ENCODE measurements at regions not wholly inside any gene's neighbourhood (a gene's known extent, or its start where the extent isn't known, plus 50 kb on each side); places are given as distances from the start of the nearest gene placed in this dataset.
A peak's percentile ranks its signal among the peaks of the same experiment; 100 is the strongest.

DNA sequence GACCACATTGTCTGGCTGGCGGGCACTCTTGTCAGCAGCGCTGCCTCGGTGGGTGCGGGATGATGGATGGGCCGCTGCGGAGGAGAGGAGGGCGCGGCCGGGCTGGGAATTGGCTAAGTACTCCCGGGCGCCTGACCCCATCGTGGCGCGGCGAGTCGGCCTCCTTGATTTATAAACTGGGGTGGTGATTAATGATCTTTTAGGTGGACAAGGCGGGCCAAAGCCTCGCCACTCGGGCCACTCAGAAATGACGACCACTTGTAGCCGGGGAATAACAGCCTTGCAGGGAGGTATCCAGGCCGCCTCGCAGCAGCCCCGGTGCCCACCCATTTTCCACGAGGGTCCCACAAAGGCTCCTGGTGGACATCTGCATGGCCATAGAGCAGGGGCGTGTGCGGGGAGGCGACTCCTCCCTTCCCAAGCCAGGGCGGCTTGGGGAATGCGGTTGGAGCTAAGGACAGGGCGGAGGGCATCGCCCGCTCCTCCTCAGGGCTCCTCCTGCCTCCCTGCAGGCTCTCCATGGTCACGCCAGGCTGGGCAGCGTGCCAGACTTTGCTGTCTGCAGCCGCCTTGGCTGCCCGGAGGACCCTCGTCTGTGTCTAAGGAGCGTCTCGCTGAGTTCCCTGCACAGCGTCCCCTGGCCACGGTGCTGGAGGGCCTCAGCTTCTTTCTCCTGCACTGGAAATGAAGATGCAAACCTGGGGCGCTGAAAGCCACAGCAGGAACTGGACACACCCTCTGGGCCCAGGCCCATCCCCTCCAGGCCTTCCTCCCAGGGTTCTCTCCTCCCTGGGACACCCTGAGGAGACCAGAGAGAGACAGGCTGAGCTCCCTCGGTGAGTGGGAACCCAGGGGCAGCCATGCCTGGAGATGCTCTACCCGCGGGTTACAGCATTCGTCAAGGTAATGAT lies 287.4 kb upstream of the IRX4 start:
- Histone ChIP-seq H3K56ac (replicated peaks; ENCODE audit: insufficient read length, low read depth, low read length) (no peak overlapping the region), H2BK20ac (ENCODE audit: low read length) (no peak overlapping the region), H2BK5ac (ENCODE audit: low read depth, low read length) (no peak overlapping the region), H2AFZ (ENCODE audit: low read length) (0 out of 2 replicates have a peak overlapping the region, but pooled peaks have one; percentile 52), H2AK5ac (ENCODE audit: low read depth, low read length) (no peak overlapping the region), H3K23ac (ENCODE audit: insufficient read length) (no peak overlapping the region), H3K4me2 (ENCODE audit: insufficient read depth in 1 of 2, low read depth in 2 of 2, low read length in 2 of 2) (no peak overlapping the region), H2BK12ac (ENCODE audit: low read depth, low read length) (no peak overlapping the region), H3K36me3 (ENCODE audit: control insufficient read depth in 2 of 4, insufficient read depth in 4 of 4, low read length in 3 of 4) (no peaks in the 10 kb centered on the region), H3K14ac (ENCODE audit: insufficient read length) (no peak overlapping the region), H3K18ac (ENCODE audit: extremely low read depth, low read length) (no peak overlapping the region), H3K9me3 (ENCODE audit: insufficient read depth in 2 of 2, low read depth in 1 of 2, low read length in 1 of 2) (no peaks in the 10 kb centered on the region), H3K27me3 (replicated peaks in 1 of 4; ENCODE audit: control insufficient read depth in 3 of 4, extremely low read depth in 1 of 4, insufficient read depth in 3 of 4, low read length in 3 of 4) (no peaks in the 10 kb centered on the region), H3K4me3 (ENCODE audit: extremely low read depth in 1 of 4, insufficient read depth in 2 of 4, low read depth in 3 of 4, low read length in 4 of 4) (no peak overlapping the region), H4K8ac (ENCODE audit: extremely low read depth, insufficient read depth, low read length) (no peak overlapping the region; the same call in 1 of the 2 replicates), H3K79me1 (ENCODE audit: low read depth, low read length) (no peaks in the 10 kb centered on the region), H3K27ac (ENCODE audit: low read depth, low read length) (no peak overlapping the region), H2BK15ac (ENCODE audit: low read length) (no peak overlapping the region), H4K91ac (replicated peaks; ENCODE audit: insufficient read length, low read length) (no peak overlapping the region), H3K23me2 (ENCODE audit: low read depth, low read length) (no peaks in the 10 kb centered on the region), H4K20me1 (replicated peaks in 1 of 2; ENCODE audit: control insufficient read depth in 1 of 2, insufficient read depth in 2 of 2, low read length in 2 of 2) (no peaks in the 10 kb centered on the region), H3K4ac (replicated peaks; ENCODE audit: insufficient read length, low read depth, low read length) (no peak overlapping the region), H4K5ac (ENCODE audit: insufficient read length, low read depth, low read length) (no peak overlapping the region), H2BK120ac (replicated peaks; ENCODE audit: low read depth, low read length) (no peak overlapping the region), H3K9ac (replicated peaks in 1 of 4; ENCODE audit: extremely low read depth in 1 of 4, low read depth in 3 of 4, low read length in 3 of 4) (no peak overlapping the region), H3K4me1 (replicated peaks in 1 of 4; ENCODE audit: control insufficient read depth in 3 of 4, insufficient read depth in 4 of 4, low read length in 3 of 4) (peaks cover 0 to 11% (median 2%) of the 10 kb centered on the region in 4 experiments; a peak in 5 of 7 replicates), H3K79me2 (ENCODE audit: control insufficient read depth in 1 of 2, insufficient read depth in 2 of 2, low read length in 2 of 2) (no peaks in the 10 kb centered on the region)
- 89% methylated on average over 47 of the region's 47 CpGs; no CpG with 5 or more reads in 1 of the 2 experiments for WGBS, 2 experiments (ENCODE audit: extremely low coverage in 1 of 2, insufficient coverage in 1 of 2, insufficient read length in 1 of 2, insufficient replicate concordance in 2 of 2, low coverage in 1 of 2, low lambda C conversion rate in 2 of 2, missing lambda C conversion rate in 1 of 2)
- ChIA-PET POLR2A (ENCODE audit: partially characterized antibody) (interaction anchor here (0.8 kb wide), 1 partner anchor 1024 kb away, joined by 3 read pairs; no protein-coding TSS in a partner anchor), CTCF (ENCODE audit: partially characterized antibody) (interaction anchor here (0.8 to 1.7 kb wide), 3 partner anchors 8 to 120 kb away, joined by 3 read pairs; no protein-coding TSS in a partner anchor)
- no peak for DNase-seq (ENCODE audit: low read depth in 1 of 2, low spot score in 2 of 2)
- no peak for FAIRE-seq
- TF ChIP-seq EP300 (IDR thresholded peaks at IDR 0.05; ENCODE audit: borderline replicate concordance in 1 of 2, low read depth in 2 of 2, low read length in 2 of 2): no peak
- TF ChIP-seq, protein P1, sequence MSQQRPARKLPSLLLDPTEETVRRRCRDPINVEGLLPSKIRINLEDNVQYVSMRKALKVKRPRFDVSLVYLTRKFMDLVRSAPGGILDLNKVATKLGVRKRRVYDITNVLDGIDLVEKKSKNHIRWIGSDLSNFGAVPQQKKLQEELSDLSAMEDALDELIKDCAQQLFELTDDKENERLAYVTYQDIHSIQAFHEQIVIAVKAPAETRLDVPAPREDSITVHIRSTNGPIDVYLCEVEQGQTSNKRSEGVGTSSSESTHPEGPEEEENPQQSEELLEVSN (IDR thresholded peaks at IDR 0.05): no peak
- TF ChIP-seq, protein P2, sequence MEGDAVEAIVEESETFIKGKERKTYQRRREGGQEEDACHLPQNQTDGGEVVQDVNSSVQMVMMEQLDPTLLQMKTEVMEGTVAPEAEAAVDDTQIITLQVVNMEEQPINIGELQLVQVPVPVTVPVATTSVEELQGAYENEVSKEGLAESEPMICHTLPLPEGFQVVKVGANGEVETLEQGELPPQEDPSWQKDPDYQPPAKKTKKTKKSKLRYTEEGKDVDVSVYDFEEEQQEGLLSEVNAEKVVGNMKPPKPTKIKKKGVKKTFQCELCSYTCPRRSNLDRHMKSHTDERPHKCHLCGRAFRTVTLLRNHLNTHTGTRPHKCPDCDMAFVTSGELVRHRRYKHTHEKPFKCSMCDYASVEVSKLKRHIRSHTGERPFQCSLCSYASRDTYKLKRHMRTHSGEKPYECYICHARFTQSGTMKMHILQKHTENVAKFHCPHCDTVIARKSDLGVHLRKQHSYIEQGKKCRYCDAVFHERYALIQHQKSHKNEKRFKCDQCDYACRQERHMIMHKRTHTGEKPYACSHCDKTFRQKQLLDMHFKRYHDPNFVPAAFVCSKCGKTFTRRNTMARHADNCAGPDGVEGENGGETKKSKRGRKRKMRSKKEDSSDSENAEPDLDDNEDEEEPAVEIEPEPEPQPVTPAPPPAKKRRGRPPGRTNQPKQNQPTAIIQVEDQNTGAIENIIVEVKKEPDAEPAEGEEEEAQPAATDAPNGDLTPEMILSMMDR (IDR thresholded peaks at IDR 0.05; ENCODE audit: control extremely low read depth in 1 of 3, insufficient read depth in 1 of 3, low read depth in 1 of 3, low read length in 3 of 3): no peak
- no peak for TF ChIP-seq KDM5A (IDR thresholded peaks at IDR 0.05; ENCODE audit: low read length)
- TF ChIP-seq CBX8 (IDR thresholded peaks at IDR 0.05; ENCODE audit: borderline replicate concordance, low read depth, low read length): no peak
- TF ChIP-seq EGR1 (IDR thresholded peaks at IDR 0.05; ENCODE audit: borderline replicate concordance, low read depth, low read length): no peak
- no peak for TF ChIP-seq CHD1 (IDR thresholded peaks at IDR 0.05; ENCODE audit: low read depth, low read length)
- TF ChIP-seq BRCA1 (IDR thresholded peaks at IDR 0.05; ENCODE audit: low read depth, low read length): no peak
- TF ChIP-seq SIRT6 (IDR thresholded peaks at IDR 0.05; ENCODE audit: low read length): no peak

Measured in H1 (cell line).